SK-N-MC (cell line): ENCODE measurements at regions not wholly inside any gene's neighbourhood (a gene's known extent, or its start where the extent isn't known, plus 50 kb on each side); places are given as distances from the start of the nearest gene placed in this dataset.

Experiments
- EZH2 ChIP-seq: fragments of 200-600 bp; sonication (generic); IDR thresholded peaks from one replicate; pipeline ENCODE4 v1.6.1; 2017; ENCODE audit warnings: antibody characterized with exemption
- FOXP2 ChIP-seq: optimal IDR thresholded peaks from 2 replicates; pipeline ENCODE3; 2011; ENCODE audit warnings: mild to moderate bottlenecking, moderate library complexity; ENCODE audit not compliant: insufficient read depth; ENCODE audit errors: extremely low read length, control extremely low read depth
- POLR2AphosphoS5 ChIP-seq: IDR thresholded peaks from 2 replicates; pipeline ENCODE4 v1.6.1; 2012; ENCODE audit warnings: mild to moderate bottlenecking, low read depth, low read length, borderline replicate concordance

DNA sequence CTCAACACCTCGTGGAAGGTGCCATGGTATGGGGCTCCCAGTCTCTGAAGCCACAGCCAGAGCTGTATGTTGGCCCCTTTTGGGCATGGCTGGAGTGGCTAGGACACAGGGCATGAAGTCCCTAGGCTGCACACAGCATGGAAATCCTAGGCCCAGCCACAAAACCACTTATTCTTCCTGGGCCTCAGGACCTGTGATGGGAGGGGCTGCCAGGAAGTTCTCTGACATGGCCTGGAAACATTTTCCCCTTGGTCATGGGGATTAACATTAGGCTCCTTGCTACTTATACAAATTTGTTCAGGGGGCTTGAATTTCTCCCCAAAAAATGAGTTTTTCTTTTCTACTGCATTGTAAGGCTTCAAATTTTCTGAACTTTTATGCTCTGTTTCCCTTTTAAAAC is 2091.2 kb upstream of the ACO1 start:
- TF ChIP-seq EZH2: no peak
- TF ChIP-seq POLR2AphosphoS5: no peak
- no peak for TF ChIP-seq FOXP2
